ENCODE measurements at regions not wholly inside any gene's neighbourhood (a gene's known extent, or its start where the extent isn't known, plus 50 kb on each side); places are given as distances from the start of the nearest gene placed in this dataset.

GRCh38 chrX:33324099-33324498 lies 112.8 kb upstream of the DMD start:
- no peak overlapping the region for H3K4me3 ChIP-seq (ENCODE audit: insufficient read depth, low read depth, low read length)
- H4K8ac ChIP-seq (ENCODE audit: low read depth in 2 of 2, low read length in 2 of 2) = no peak overlapping the region
- no peak overlapping the region for H3K18ac ChIP-seq (ENCODE audit: low read depth, low read length)
- ATAC-seq (ENCODE audit: low read depth) (no peak), DNase-seq (no peak)
- no peak overlapping the region for H3K56ac ChIP-seq (ENCODE audit: extremely low read depth, insufficient read depth, low read length)
- 60% methylated on average over 1 of the region's 2 CpGs; no CpG with 5 or more reads in 1 of the 2 experiments for WGBS, 2 experiments (ENCODE audit: extremely low coverage in 2 of 2, insufficient read length in 1 of 2)
- ChIA-PET CTCF (no interaction called here), POLR2A (ENCODE audit: unreplicated experiment) (no interaction called here)
- no peak overlapping the region for H3K4me2 ChIP-seq (ENCODE audit: low read depth, low read length)
- no peak overlapping the region for H3K4ac ChIP-seq (ENCODE audit: low read depth, low read length)
- no peaks in the 10 kb centered on the region for H3K36me3 ChIP-seq (ENCODE audit: control insufficient read depth, insufficient read depth, low read length)
- no peak overlapping the region for H2BK120ac ChIP-seq (ENCODE audit: low read depth, low read length)
- H3K9ac ChIP-seq (ENCODE audit: low read depth, low read length) = no peak overlapping the region
- no peak overlapping the region for H2AK9ac ChIP-seq (replicated peaks; ENCODE audit: low read depth, low read length, poor library complexity)
- H4K5ac ChIP-seq (ENCODE audit: low read depth, low read length) = no peak overlapping the region
- intact Hi-C loops (cut with micrococcal nuclease) (no loop called here), in situ Hi-C loops (cut with MboI; ENCODE audit: low sequenced_read_pairs) (no loop called here), dilution Hi-C loops (cut with HindIII; ENCODE audit: low sequenced_read_pairs, unreplicated experiment) (no loop called here)
- TF ChIP-seq FOS (IDR thresholded peaks at IDR 0.05; ENCODE audit: low read depth, low read length) (no peak), BHLHE40 (IDR thresholded peaks at IDR 0.05; ENCODE audit: low read depth, low read length) (no peak), POLR2A (IDR thresholded peaks at IDR 0.05; ENCODE audit: low read depth, low read length) (no peak)
- no peak overlapping the region for H2BK15ac ChIP-seq (ENCODE audit: low read depth, low read length)
- H4K91ac ChIP-seq (ENCODE audit: insufficient read depth, low read depth, low read length) = no peak overlapping the region
- BruUV-seq (replicated peaks) = no TSS peak
- no peak overlapping the region for H3K23ac ChIP-seq (ENCODE audit: low read depth, low read length)
- no peaks in the 10 kb centered on the region for H3K9me3 ChIP-seq (ENCODE audit: control insufficient read depth, insufficient read depth, low read length)
- H3K27ac ChIP-seq (ENCODE audit: insufficient read depth, low read length) = no peak overlapping the region
- H3K27me3 ChIP-seq (ENCODE audit: control insufficient read depth, insufficient read depth, low read length) = no peaks in the 10 kb centered on the region
- no peak overlapping the region for H2BK5ac ChIP-seq (ENCODE audit: low read depth, low read length, poor library complexity, severe bottlenecking)
- H3K14ac ChIP-seq (replicated peaks; ENCODE audit: low read depth, low read length) = no peak overlapping the region
- no peaks in the 10 kb centered on the region for H3K9me1 ChIP-seq (ENCODE audit: insufficient read depth, low read length)
- H2AK5ac ChIP-seq (ENCODE audit: low read depth, low read length) = no peak overlapping the region
- no peaks in the 10 kb centered on the region for H3K79me1 ChIP-seq (ENCODE audit: low read depth in 1 of 2, low read length in 2 of 2)
- H2AFZ ChIP-seq (replicated peaks; ENCODE audit: low read length, poor library complexity) = no peak overlapping the region
- no peaks in the 10 kb centered on the region for H3K4me1 ChIP-seq (ENCODE audit: control insufficient read depth, insufficient read depth, low read length)
- H2BK20ac ChIP-seq (ENCODE audit: low read depth, low read length) = no peak overlapping the region
- H4K20me1 ChIP-seq (ENCODE audit: insufficient read depth, low read length) = no peaks in the 10 kb centered on the region
